ENCODE measurements at regions not wholly inside any gene's neighbourhood (a gene's known extent, or its start where the extent isn't known, plus 50 kb on each side); places are given as distances from the start of the nearest gene placed in this dataset.
A peak's percentile ranks its signal among the peaks of the same experiment; 100 is the strongest.

- Mint-ChIP-seq H3K27ac (no peak overlapping the region), H3K36me3 (ENCODE audit: low read depth) (no peaks in the 10 kb centered on the region), H3K4me3 (no peak overlapping the region), H3K4me1 (peaks cover 9% of the 10 kb centered on the region), H3K9me3 (no peaks in the 10 kb centered on the region), H3K27me3 (ENCODE audit: low read depth, poor library complexity) (peaks cover 14% of the 10 kb centered on the region)
- DNase-seq = no peak
- TF ChIP-seq, protein P1, sequence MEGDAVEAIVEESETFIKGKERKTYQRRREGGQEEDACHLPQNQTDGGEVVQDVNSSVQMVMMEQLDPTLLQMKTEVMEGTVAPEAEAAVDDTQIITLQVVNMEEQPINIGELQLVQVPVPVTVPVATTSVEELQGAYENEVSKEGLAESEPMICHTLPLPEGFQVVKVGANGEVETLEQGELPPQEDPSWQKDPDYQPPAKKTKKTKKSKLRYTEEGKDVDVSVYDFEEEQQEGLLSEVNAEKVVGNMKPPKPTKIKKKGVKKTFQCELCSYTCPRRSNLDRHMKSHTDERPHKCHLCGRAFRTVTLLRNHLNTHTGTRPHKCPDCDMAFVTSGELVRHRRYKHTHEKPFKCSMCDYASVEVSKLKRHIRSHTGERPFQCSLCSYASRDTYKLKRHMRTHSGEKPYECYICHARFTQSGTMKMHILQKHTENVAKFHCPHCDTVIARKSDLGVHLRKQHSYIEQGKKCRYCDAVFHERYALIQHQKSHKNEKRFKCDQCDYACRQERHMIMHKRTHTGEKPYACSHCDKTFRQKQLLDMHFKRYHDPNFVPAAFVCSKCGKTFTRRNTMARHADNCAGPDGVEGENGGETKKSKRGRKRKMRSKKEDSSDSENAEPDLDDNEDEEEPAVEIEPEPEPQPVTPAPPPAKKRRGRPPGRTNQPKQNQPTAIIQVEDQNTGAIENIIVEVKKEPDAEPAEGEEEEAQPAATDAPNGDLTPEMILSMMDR (IDR thresholded peaks at IDR 0.05) = no peak
Measured at GRCh38 chr11:36751996-36752395, 154.0 kb upstream of the RAG2 start.

- no peak overlapping the region for H3K27ac Mint-ChIP-seq
- peaks cover 9% of the 10 kb centered on the region for H3K4me1 Mint-ChIP-seq
- no peak overlapping the region for H3K4me3 Mint-ChIP-seq
- no peaks in the 10 kb centered on the region for H3K36me3 Mint-ChIP-seq (ENCODE audit: low read depth)
- no peak for DNase-seq
- H3K9me3 Mint-ChIP-seq = no peaks in the 10 kb centered on the region
- TF ChIP-seq, protein P1 (IDR thresholded peaks at IDR 0.05) = no peak
- H3K27me3 Mint-ChIP-seq (ENCODE audit: low read depth, poor library complexity) = peaks cover 14% of the 10 kb centered on the region
Measured at GRCh38 chr11:36751335-36751781, 153.3 kb upstream of the RAG2 start.

DNA sequence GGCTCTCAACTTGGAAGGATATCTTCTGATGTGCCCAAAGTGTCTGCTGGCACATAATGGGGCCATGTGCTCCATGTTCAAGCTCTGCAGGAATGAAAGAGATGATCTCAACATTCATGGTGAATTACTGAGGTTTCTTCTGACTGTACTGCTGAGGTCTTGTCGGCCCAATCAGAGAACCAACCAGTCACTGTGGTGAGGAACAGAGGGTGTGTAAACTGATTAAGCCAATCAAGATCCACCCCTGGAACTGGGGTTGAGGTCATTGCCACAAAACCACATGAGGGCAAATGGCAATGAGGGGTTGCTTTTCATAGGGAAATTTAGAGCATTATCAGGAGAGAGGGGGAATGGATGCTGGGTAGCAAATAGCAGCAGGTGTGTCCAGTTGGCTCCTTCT, 152.3 kb upstream of the RAG2 start:
- TF ChIP-seq, protein P1 (IDR thresholded peaks at IDR 0.05) = no peak
- no peak for DNase-seq

GRCh38 chr11:36748836-36749235, 150.8 kb upstream of the RAG2 start:
- TF ChIP-seq, protein P1 (IDR thresholded peaks at IDR 0.05) = no peak
- H3K27me3 Mint-ChIP-seq (ENCODE audit: low read depth, poor library complexity) = peaks cover 7% of the 10 kb centered on the region
- H3K4me3 Mint-ChIP-seq = no peak overlapping the region
- no peaks in the 10 kb centered on the region for H3K9me3 Mint-ChIP-seq
- DNase-seq = no peak
- H3K4me1 Mint-ChIP-seq = peaks cover 14% of the 10 kb centered on the region
- peak overlapping the region; percentile 28 for H3K27ac Mint-ChIP-seq
- no peaks in the 10 kb centered on the region for H3K36me3 Mint-ChIP-seq (ENCODE audit: low read depth)

More for the DNA sequence above, 152.3 kb upstream of the RAG2 start:
- peaks cover 9% of the 10 kb centered on the region for H3K27me3 Mint-ChIP-seq (ENCODE audit: low read depth, poor library complexity)
- peaks cover 9% of the 10 kb centered on the region for H3K4me1 Mint-ChIP-seq
- H3K4me3 Mint-ChIP-seq = no peak overlapping the region
- H3K27ac Mint-ChIP-seq = no peak overlapping the region
- H3K9me3 Mint-ChIP-seq = no peaks in the 10 kb centered on the region
- no peaks in the 10 kb centered on the region for H3K36me3 Mint-ChIP-seq (ENCODE audit: low read depth)

- no peak overlapping the region for H3K27ac Mint-ChIP-seq
- H3K27me3 Mint-ChIP-seq (ENCODE audit: low read depth, poor library complexity) = peaks cover 4% of the 10 kb centered on the region
- DNase-seq = peak; percentile 93
- H3K36me3 Mint-ChIP-seq (ENCODE audit: low read depth) = no peaks in the 10 kb centered on the region
- peaks cover 14% of the 10 kb centered on the region for H3K4me1 Mint-ChIP-seq
- TF ChIP-seq, protein P1 (IDR thresholded peaks at IDR 0.05) = peak; percentile 99
- H3K9me3 Mint-ChIP-seq = no peaks in the 10 kb centered on the region
- H3K4me3 Mint-ChIP-seq = peak overlapping the region; percentile 39
Measured at GRCh38 chr11:36746886-36747710, 149.1 kb upstream of the RAG2 start.
